Cardiac fibroblast (primary cell): ENCODE measurements at regions not wholly inside any gene's neighbourhood (a gene's known extent, or its start where the extent isn't known, plus 50 kb on each side); places are given as distances from the start of the nearest gene placed in this dataset.

Experiments used
- DNase-seq, 2 donors: peaks; one replicate each; pipeline versions ENCODE4 v3.0.0 to v3.0.0-alpha.2; 2010; ENCODE audit warnings: low read depth in 2 of 2
- H3K4me3 ChIP-seq, 2 donors: replicated peaks in 1 of 2; 1 replicate in 1 of 2; 2 replicates in 1 of 2; pipeline ENCODE4 v1.5.1; 2011; ENCODE audit warnings: low read depth in 2 of 2, low read length in 2 of 2, mild to moderate bottlenecking in 2 of 2, moderate library complexity in 1 of 2
- CTCF ChIP-seq: IDR thresholded peaks from one replicate; pipeline ENCODE4 v1.5.1; 2011; ENCODE audit warnings: low read depth, mild to moderate bottlenecking, low read length, inconsistent platforms

DNA sequence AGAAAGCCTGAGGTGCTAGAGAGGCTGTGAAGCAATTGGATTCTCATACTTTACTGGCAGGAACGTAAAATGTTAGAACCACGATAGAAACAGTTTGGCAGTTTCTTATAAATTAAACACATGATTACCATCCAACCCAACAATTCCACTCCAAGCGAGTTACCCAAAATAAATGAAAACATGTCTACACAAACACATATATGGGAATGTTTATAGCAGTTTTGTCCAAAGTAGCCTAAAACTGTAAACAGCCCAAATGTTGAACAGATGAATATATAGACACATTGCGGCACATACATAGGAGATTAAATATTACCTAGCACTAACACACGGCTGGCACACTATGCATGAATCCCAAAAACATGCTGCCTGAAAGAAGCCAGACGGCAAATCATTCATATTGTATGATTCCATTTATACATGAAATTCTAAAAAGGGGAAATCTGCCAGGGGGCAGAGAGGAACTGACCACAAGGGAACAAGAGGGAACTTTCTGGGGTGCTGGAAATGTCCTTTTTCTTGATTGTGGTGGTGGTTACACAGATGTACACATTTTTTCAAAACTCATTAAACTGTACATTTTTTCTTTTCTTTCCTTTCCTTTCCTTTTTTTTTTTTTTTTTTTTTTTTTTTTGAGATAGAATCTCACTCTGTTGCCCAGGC lies 50.4 kb upstream of the SLC25A4 start:
- no peak for DNase-seq
- TF ChIP-seq CTCF, result no peak

More for the DNA sequence above, 50.4 kb upstream of the SLC25A4 start:
- H3K4me3 ChIP-seq, result no peak overlapping the region
